HG03354 (cell line): ENCODE measurements at regions not wholly inside any gene's neighbourhood (a gene's known extent, or its start where the extent isn't known, plus 50 kb on each side); places are given as distances from the start of the nearest gene placed in this dataset.

Experiments used
- ATAC-seq: cut with Tn5 transposase; IDR thresholded peaks from one replicate; pipeline ENCODE4 v1.9.1; 2021; ENCODE audit warnings: mild to moderate bottlenecking; ENCODE audit not compliant: unreplicated experiment, poor library complexity, severe bottlenecking

- ATAC-seq: no peak
Measured at GRCh38 chr16:49049644-49050043, 232.0 kb downstream of the CBLN1 start.

- ATAC-seq: no peak
Measured at GRCh38 chr16:49049191-49049590, 232.4 kb downstream of the CBLN1 start.

GRCh38 chr16:49048557-49048956, 233.1 kb downstream of the CBLN1 start:
- ATAC-seq: no peak

- ATAC-seq: no peak
Measured at GRCh38 chr16:49036126-49036525, 245.5 kb downstream of the CBLN1 start.

- no peak for ATAC-seq
Measured at GRCh38 chr16:49027420-49027819, 254.2 kb downstream of the CBLN1 start.

GRCh38 chr16:49026566-49027181, 255.0 kb downstream of the CBLN1 start:
- ATAC-seq: no peak

GRCh38 chr16:49024896-49025295, 256.7 kb downstream of the CBLN1 start:
- no peak for ATAC-seq

- ATAC-seq: no peak
Measured at GRCh38 chr16:49024016-49024415, 257.6 kb downstream of the CBLN1 start.

- ATAC-seq: no peak
Measured at GRCh38 chr16:49023050-49023449, 258.6 kb downstream of the CBLN1 start.

GRCh38 chr16:49022351-49022963, 259.2 kb downstream of the CBLN1 start:
- no peak for ATAC-seq

GRCh38 chr16:49021136-49021535, 260.5 kb downstream of the CBLN1 start:
- no peak for ATAC-seq

GRCh38 chr16:49020436-49020835, 261.2 kb downstream of the CBLN1 start:
- no peak for ATAC-seq

GRCh38 chr16:49019831-49020230, 261.8 kb downstream of the CBLN1 start:
- ATAC-seq: no peak

- ATAC-seq: no peak
Measured at GRCh38 chr16:49019081-49019633, 262.5 kb downstream of the CBLN1 start.

GRCh38 chr16:49018259-49018931, 263.2 kb downstream of the CBLN1 start:
- no peak for ATAC-seq

- no peak for ATAC-seq
Measured at GRCh38 chr16:49017501-49017900, 264.1 kb downstream of the CBLN1 start.

GRCh38 chr16:49016461-49016860, 265.2 kb downstream of the CBLN1 start:
- no peak for ATAC-seq

GRCh38 chr16:49015225-49015592, 266.4 kb downstream of the CBLN1 start:
- ATAC-seq: no peak

- ATAC-seq: no peak
Measured at GRCh38 chr16:49014277-49015224, 267.1 kb downstream of the CBLN1 start.

GRCh38 chr16:49013727-49014080, 267.9 kb downstream of the CBLN1 start:
- ATAC-seq: no peak
